Fibroblast of skin of right quadriceps (primary cell): ENCODE measurements at regions not wholly inside any gene's neighbourhood (a gene's known extent, or its start where the extent isn't known, plus 50 kb on each side); places are given as distances from the start of the nearest gene placed in this dataset.
"Not testable (repeated sequence)": the region's sequence is repeated elsewhere in the genome, so short reads cannot be mapped to it uniquely, and the experiment has no call there.

Experiments used
- DNase-seq: peaks from one replicate; pipeline ENCODE4 v3.0.0-alpha.2; 2013

- DNase-seq = no peak
Measured at GRCh38 chr6:131430531-131430930, 142.5 kb upstream of the ARG1 start.

DNA sequence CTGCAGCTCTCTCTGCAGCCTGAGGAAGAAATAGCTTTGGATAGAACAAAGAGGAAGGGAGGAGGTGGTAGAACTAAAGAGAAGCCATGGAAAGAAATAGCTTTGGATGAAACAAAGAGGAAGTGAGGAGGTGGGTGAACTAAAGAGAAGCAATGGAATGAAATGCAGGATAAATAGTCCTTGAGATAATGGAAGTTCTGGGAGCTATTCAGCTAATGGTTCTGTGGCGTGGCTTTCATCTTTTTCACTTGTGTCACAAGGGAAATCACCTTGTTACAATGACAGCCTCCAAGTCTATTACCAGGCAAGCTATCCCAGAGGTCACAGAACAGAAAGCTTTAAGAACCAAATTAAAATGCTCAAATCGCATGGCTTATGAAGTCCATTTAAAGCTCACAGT lies 141.3 kb upstream of the ARG1 start:
- no peak for DNase-seq

GRCh38 chr6:131433927-131434326 lies 139.1 kb upstream of the ARG1 start:
- DNase-seq = no peak

GRCh38 chr6:131436358-131436757 lies 136.7 kb upstream of the ARG1 start:
- DNase-seq = no peak

DNA sequence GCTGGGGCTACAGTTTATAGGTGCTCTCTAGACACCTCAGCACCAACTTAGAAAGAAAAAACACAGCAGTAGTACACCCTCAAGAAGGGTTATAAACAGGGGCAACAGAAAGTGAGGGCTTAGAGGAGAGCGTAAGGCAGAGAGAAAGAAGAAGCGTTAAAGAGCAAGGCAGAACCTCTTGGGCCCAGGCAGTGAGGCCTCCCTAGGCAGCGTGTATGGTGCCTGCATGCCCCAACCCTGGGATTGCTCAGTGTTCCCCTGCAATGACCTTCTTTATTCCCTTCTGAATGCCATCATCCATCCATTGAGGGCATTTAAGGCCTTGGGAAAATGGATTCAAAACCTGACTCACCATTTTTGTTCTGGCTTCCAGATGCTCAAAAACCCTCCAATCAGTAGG lies 130.0 kb upstream of the ARG1 start:
- no peak for DNase-seq

DNA sequence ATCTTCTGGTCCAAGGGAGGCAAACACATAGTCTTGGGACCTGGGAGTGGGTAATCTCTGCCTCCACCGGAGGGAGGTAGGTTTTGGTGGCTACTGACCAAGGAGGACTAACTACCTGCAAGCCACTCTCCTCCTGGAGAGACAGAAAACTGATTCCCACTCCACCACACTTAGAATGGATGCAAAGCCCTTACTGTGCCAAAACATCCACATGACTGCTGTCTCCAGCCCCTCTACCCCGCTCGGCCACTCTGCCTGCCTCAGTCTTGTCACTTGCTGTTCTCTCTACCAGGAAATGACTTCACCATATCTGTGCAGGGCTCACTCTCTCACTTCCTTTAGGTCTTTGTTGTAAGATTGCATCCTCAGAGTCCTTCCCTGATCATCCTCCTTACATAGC lies 129.5 kb upstream of the ARG1 start:
- DNase-seq = no peak

GRCh38 chr6:131445356-131445755 lies 127.7 kb upstream of the ARG1 start:
- not testable (repeated sequence) for DNase-seq

- DNase-seq = no peak
Measured at GRCh38 chr6:131450861-131451260, 122.2 kb upstream of the ARG1 start.

GRCh38 chr6:131451321-131452144 lies 121.5 kb upstream of the ARG1 start:
- DNase-seq = no peak

- no peak for DNase-seq
Measured at GRCh38 chr6:131453803-131454202, 119.2 kb upstream of the ARG1 start.

- DNase-seq = no peak
Measured at GRCh38 chr6:131456565-131456964, 116.5 kb upstream of the ARG1 start.

DNA sequence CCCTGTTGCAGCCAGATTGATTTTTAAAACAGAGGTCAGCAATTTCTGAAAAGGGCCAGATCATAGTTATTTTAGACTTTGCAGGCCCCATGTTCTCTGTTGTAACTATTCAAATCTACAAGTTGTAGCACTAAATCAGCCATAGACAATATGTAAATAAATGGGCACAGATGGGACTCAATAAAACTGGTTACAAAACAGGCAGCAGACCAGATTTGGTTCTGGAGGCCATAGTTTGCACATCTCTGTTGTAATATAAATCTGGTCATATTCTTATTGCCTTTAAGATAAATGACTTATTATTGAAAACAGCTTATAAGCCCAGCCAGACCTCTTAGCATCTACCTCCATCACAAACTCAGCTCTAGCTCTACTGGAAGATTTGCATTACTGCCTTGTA lies 114.0 kb upstream of the ARG1 start:
- no peak for DNase-seq

DNA sequence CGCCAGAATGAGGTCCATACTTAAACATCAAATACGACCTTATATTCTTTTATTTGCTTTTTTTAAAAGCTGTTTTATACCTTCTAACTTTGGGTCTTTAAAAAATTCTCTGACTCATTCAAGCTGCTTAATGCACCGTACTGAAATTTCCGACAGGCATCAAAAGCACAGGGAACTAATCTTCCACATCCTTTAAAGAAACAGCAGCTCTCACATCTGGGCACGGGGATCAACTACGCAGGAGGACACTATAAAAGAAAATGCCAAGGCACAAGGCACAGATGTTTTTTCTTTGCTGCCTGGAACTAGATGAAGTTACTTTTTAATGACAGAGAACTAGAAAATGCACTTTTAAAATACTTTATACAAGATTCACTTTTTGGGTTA lies 112.4 kb upstream of the ARG1 start:
- no peak for DNase-seq

- DNase-seq = no peak
Measured at GRCh38 chr6:131469130-131469529, 103.9 kb upstream of the ARG1 start.

GRCh38 chr6:131470534-131470933 lies 102.5 kb upstream of the ARG1 start:
- no peak for DNase-seq

GRCh38 chr6:131471331-131471730 lies 101.7 kb upstream of the ARG1 start:
- no peak for DNase-seq

DNA sequence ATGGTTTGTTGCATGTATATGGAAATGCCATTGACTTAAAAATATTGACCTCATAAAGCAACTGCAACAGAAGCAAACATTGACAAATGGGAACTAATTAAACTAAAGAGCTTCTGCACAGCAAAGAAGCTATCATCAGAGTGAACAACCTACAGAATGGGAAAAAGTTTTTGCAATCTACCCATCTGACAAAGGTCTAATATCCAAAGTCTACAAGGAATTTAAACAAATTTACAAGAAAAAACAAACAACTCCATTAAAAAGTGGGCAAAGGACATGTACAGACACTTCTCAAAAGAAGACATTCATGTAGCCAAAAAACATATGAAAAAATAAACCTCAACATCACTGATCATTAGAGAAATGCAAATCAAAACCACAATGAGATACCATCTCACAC lies 99.7 kb upstream of the ARG1 start:
- not testable (repeated sequence) for DNase-seq

DNA sequence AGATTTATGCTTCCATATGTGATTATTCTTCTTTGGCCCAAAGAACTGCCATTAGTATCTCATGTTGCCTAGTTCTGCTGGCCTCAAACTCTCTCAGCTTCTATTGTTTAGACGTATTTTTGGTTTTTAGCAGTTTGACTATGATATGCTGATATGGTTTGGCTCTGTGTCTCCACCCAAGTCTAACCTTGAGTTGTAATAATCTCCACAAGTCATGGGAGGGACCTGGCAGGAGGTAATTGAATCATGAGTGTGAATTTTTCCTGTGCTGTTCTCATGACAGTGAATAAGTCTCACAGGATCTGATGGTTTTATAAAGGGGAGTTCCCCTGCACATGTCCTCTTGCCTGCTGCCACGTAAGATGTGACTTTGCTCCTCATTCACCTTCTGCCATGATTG lies 96.7 kb upstream of the ARG1 start:
- DNase-seq = no peak

- not testable (repeated sequence) for DNase-seq
Measured at GRCh38 chr6:131478740-131479211, 94.2 kb upstream of the ARG1 start.

- DNase-seq = no peak
Measured at GRCh38 chr6:131486608-131487007, 86.4 kb upstream of the ARG1 start.

DNA sequence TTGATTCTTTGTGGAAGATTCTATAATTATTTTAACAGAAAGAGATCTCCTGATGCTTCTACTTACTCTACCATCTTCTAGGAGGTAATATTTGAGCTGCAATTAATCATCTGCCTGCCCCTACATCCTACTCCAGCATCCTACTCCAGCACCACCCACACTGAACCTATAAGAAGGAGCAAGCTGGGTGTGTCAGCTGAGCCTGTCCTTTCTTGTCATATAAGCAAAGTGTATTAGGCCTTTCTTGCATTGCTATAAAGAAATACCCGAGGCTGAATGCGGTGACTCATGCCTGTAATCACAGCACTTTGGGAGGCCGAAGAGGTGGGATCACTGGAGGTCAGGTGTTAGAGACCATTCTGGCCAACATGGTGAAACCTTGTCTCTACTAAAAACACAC lies 84.2 kb upstream of the ARG1 start:
- DNase-seq = no peak

DNA sequence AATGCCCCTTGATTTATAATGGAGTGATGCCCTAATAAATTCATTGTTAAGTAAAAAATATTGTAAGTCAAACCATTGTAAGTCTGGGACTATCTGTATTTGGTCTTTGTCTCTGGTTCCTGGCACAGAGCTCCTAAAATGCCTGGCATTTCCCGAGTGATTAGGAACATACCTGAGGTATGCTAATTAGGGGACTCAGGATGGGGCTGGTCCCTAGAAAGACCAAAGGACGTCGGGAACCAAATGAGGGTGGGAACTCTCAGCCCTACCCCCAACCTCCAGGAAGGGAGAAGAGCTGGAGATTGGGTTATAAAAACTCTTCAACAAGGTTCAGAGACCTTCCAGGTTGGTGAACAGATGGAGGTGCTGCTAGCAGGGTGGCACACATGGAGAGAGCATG lies 82.6 kb upstream of the ARG1 start:
- no peak for DNase-seq

GRCh38 chr6:131492932-131493573 lies 80.0 kb upstream of the ARG1 start:
- no peak for DNase-seq

DNA sequence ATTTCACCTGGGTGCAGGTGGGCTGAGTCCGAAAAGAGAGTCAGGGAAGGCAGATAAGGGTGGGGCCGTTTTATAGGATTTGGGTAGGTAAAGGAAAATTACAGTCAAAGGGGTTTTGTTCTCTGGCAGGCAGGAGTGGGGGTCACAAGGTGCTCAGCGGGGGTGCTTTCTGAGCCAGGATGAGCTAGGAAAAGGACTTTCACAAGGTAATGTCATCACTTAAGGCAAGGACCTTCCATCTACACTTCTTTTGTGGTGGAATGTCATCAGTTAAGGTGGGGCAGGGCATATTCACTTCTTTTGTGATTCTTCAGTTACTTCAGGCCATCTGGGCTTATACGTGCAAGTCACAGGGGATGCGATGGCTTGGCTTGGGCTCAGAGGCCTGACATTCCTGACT lies 68.6 kb upstream of the ARG1 start:
- not testable (repeated sequence) for DNase-seq

GRCh38 chr6:131510094-131510493 lies 62.9 kb upstream of the ARG1 start:
- DNase-seq = no peak
